Thymus (tissue), 11 donors: ENCODE measurements at regions not wholly inside any gene's neighbourhood (a gene's known extent, or its start where the extent isn't known, plus 50 kb on each side); places are given as distances from the start of the nearest gene placed in this dataset.

ENCODE experiments used
- DNase-seq, 9 donors: peaks; one replicate each; pipeline ENCODE4 v3.0.0-alpha.2; 2013; ENCODE audit warnings: low spot score in 9 of 9, low read depth in 6 of 9, missing footprints in 1 of 9
- H3K27ac ChIP-seq, 2 donors: one replicate each; pipeline ENCODE4 v1.5.1; 2013; ENCODE audit warnings: control low read depth in 1 of 2, low read depth in 1 of 2, low read length in 1 of 2, mild to moderate bottlenecking in 1 of 2, moderate library complexity in 1 of 2
- H3K27me3 ChIP-seq, 2 donors: one replicate each; pipeline ENCODE4 v1.5.1; 2013; ENCODE audit warnings: low read length in 1 of 2; ENCODE audit not compliant: control insufficient read depth in 2 of 2, insufficient read depth in 1 of 2
- H3K36me3 ChIP-seq, 2 donors: one replicate each; pipeline ENCODE4 v1.5.1; 2013; ENCODE audit warnings: low read length in 1 of 2, mild to moderate bottlenecking in 1 of 2, moderate library complexity in 1 of 2; ENCODE audit not compliant: control insufficient read depth in 2 of 2, insufficient read depth in 2 of 2
- H3K4me1 ChIP-seq, 2 donors: one replicate each; pipeline ENCODE4 v1.5.1; 2013; ENCODE audit warnings: low read length in 2 of 2; ENCODE audit not compliant: control insufficient read depth in 2 of 2, insufficient read depth in 2 of 2
- H3K4me3 ChIP-seq, 2 donors: one replicate each; pipeline ENCODE4 v1.5.1; 2013; ENCODE audit warnings: low read length in 2 of 2, control low read depth in 1 of 2, mild to moderate bottlenecking in 1 of 2
- H3K9me3 ChIP-seq, 2 donors: one replicate each; pipeline ENCODE4 v1.5.1; 2013; ENCODE audit warnings: low read length in 1 of 2, mild to moderate bottlenecking in 1 of 2; ENCODE audit not compliant: control insufficient read depth in 2 of 2, insufficient read depth in 1 of 2
- WGBS: extraction: QIAGEN DNeasy Blood & Tissue Kit; methylation state at CpG from one replicate; pipeline ENCODE4 v1.1.7; 2013; 5-methylcytosine and 5-hydroxymethylcytosine counted together
- donor health status: healthy.

- Histone ChIP-seq H3K27ac (no peak overlapping the region), H3K4me3 (no peak overlapping the region), H3K4me1 (no peaks in the 10 kb centered on the region), H3K27me3 (no peaks in the 10 kb centered on the region), H3K9me3 (peaks cover 0 to 7% of the 10 kb centered on the region in 2 donors), H3K36me3 (no peaks in the 10 kb centered on the region)
- no peak for DNase-seq
- 65% methylated on average over 1 of the region's 1 CpG for WGBS
Observed at GRCh38 chr4:159632031-159632430, 529.2 kb downstream of the RAPGEF2 start.

DNA sequence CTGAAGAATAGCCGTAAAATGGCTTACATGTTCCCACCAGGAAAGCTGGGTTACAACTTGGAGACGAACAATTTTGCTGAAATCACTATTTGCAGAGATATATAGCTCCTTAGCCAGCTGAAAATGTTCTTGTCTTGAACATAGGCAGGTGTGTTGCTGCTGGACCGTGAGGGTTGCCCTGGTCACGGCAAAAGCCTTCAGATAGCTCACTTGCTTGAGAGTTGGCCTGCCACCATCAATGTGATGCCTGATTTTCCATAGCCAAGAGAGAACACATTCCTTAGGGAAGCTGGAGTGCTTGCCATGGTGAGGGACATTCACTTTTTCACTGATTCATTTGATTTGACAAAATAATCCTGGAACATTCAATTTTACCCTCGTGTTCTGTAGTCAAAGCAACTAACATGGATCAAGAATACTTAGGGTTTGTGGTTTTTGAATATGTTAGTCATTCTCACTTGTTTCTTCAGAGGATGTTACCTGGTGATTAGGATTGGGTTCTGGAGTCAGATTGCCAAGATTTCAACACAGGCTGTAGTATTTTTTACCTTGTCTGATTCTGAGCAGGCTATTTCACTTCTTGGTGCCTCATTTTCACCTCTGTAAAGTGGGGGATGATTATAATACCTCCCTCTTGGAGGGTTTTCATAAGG lies 536.9 kb downstream of the RAPGEF2 start:
- DNase-seq, result no peak
- no peaks in the 10 kb centered on the region for H3K4me1 ChIP-seq
- no peak overlapping the region for H3K27ac ChIP-seq
- 80% methylated on average over 5 of the region's 5 CpGs for WGBS
- no peaks in the 10 kb centered on the region for H3K27me3 ChIP-seq
- no peaks in the 10 kb centered on the region for H3K36me3 ChIP-seq
- no peak overlapping the region for H3K4me3 ChIP-seq
- H3K9me3 ChIP-seq, result no peaks in the 10 kb centered on the region

- DNase-seq, result no peak
- no peaks in the 10 kb centered on the region for H3K36me3 ChIP-seq
- H3K27me3 ChIP-seq, result no peaks in the 10 kb centered on the region
- no peaks in the 10 kb centered on the region for H3K4me1 ChIP-seq
- H3K27ac ChIP-seq, result no peak overlapping the region
- H3K4me3 ChIP-seq, result no peak overlapping the region
- peaks cover 0 to 5% of the 10 kb centered on the region in 2 donors for H3K9me3 ChIP-seq
Observed at GRCh38 chr4:159649237-159649636, 546.4 kb downstream of the RAPGEF2 start.

DNA sequence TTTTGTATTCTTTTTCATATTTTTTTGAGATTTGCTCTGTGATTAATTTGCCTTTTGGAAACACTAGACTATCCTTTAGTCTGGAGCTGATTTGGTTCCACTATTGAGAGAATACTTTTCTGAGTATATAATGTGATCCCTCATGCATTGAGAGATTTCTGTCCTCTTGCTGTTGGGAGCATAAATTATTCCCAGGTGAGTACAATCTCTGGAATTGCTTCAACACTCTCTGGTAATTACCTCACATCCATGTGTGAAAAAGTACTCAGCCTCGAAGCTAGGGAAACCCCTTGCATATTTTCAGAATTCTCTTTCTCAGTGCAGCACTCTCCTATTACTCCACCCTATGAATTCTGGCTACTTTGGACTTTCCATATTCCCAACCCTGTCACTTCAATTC lies 550.0 kb downstream of the RAPGEF2 start:
- Histone ChIP-seq H3K4me1 (no peaks in the 10 kb centered on the region), H3K9me3 (peaks cover 0 to 2% of the 10 kb centered on the region in 2 donors), H3K4me3 (no peak overlapping the region), H3K27ac (no peak overlapping the region), H3K27me3 (no peaks in the 10 kb centered on the region), H3K36me3 (no peaks in the 10 kb centered on the region)
- no peak for DNase-seq
- 50% methylated on average over 1 of the region's 1 CpG for whole genome bisulfite sequencing

DNA sequence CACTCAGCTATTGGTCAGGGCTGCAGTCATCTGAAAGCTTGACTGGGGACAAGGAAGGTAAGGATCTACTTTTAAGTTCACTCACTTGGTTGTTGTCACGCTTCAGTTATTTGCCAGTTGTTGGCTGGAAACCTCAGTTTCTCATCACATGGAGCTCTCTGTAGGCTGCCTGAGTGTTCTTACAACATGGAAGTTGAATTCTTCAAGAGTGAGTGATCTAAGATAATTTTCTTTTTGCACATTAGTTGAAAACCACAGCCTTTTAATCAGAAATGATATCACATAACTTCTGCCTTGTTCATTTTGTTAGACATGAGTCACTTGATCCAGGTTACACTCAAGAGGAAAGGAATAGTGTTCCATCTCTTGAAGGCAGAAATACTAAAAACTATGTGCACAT lies 552.7 kb downstream of the RAPGEF2 start:
- Histone ChIP-seq H3K36me3 (no peaks in the 10 kb centered on the region), H3K4me3 (no peak overlapping the region), H3K27ac (no peak overlapping the region), H3K4me1 (no peaks in the 10 kb centered on the region), H3K9me3 (no peaks in the 10 kb centered on the region), H3K27me3 (no peaks in the 10 kb centered on the region)
- 0% methylated on average over 1 of the region's 1 CpG for WGBS
- DNase-seq, result no peak

DNA sequence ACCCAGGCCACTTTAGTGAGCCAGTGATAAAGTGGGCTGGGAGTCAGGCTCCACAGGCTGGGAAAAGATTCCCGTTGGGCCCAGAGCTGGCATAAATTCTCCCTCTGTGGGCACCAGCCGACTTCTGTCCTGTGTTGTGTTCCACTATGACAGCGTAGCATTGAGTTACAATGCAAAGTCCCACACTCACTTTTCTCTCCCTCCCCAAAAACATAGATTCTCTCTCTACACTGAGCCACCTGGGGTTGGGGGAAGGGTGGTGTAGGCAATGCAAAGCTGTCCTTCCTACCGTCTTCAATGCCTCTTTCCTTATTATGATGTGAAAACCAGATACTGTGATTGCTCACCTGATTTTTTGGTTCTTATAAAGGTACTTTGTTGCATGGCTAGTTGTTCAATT lies 566.2 kb downstream of the RAPGEF2 start:
- H3K4me3 ChIP-seq, result no peak overlapping the region
- no peaks in the 10 kb centered on the region for H3K4me1 ChIP-seq
- no peak overlapping the region for H3K27ac ChIP-seq
- DNase-seq, result no peak
- no peaks in the 10 kb centered on the region for H3K27me3 ChIP-seq
- H3K36me3 ChIP-seq, result no peaks in the 10 kb centered on the region
- peaks cover 0 to 1% of the 10 kb centered on the region in 2 donors for H3K9me3 ChIP-seq
- WGBS, result 91% methylated on average over 4 of the region's 4 CpGs

GRCh38 chr4:159673221-159673620 lies 570.3 kb downstream of the RAPGEF2 start:
- no peak for DNase-seq
- Histone ChIP-seq H3K4me1 (no peaks in the 10 kb centered on the region), H3K27ac (no peak overlapping the region), H3K36me3 (no peaks in the 10 kb centered on the region), H3K4me3 (no peak overlapping the region), H3K27me3 (no peaks in the 10 kb centered on the region), H3K9me3 (no peaks in the 10 kb centered on the region)
- WGBS, result 89% methylated on average over 2 of the region's 2 CpGs

DNA sequence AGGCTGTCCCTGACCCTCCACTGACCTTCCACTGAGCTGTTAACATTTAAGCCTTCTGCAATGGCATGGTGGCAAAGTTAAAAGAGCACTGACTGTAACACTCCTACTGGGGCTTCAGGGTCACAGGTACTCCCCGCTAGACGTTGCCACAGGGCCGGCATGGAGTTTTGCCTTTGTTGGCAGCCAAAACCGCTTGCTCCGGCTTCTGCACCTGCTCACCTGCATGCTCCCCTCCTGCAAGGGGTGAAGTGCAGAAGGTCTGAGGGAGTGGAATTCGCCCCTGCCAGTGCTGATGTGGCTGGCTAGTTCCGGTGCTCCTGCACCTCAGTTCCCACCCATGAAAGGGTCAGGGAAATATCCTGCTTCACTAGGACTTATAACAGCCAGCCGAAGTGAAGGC lies 571.4 kb downstream of the RAPGEF2 start:
- 93% methylated on average over 8 of the region's 8 CpGs for WGBS
- Histone ChIP-seq H3K4me1 (no peaks in the 10 kb centered on the region), H3K27ac (no peak overlapping the region), H3K36me3 (no peaks in the 10 kb centered on the region), H3K27me3 (no peaks in the 10 kb centered on the region), H3K9me3 (no peaks in the 10 kb centered on the region), H3K4me3 (no peak overlapping the region)
- DNase-seq, result no peak

- H3K27me3 ChIP-seq, result no peaks in the 10 kb centered on the region
- no peaks in the 10 kb centered on the region for H3K36me3 ChIP-seq
- no peaks in the 10 kb centered on the region for H3K4me1 ChIP-seq
- 58% methylated on average over 1 of the region's 1 CpG for WGBS
- H3K9me3 ChIP-seq, result no peaks in the 10 kb centered on the region
- H3K4me3 ChIP-seq, result no peak overlapping the region
- no peak for DNase-seq
- H3K27ac ChIP-seq, result no peak overlapping the region
Observed at GRCh38 chr4:159677521-159677920, 574.6 kb downstream of the RAPGEF2 start.

DNA sequence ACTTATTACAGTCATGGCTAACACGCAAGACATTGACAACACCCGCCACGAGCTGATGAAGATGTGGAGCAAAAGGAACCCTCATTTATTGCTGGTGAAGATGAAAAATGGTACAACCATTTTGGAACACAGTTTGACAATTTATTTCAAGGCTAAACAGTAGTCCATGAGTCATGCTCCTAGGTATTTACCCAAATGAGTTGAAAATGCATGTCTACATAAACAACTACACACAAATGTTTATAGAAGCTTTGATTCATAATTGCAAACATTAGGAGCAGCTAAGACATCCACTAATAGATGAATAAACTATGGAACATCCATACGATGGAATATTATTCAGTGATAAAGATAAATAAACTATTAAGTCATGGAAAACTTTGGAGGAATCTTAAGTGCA lies 580.1 kb downstream of the RAPGEF2 start:
- H3K4me1 ChIP-seq, result no peaks in the 10 kb centered on the region
- no peaks in the 10 kb centered on the region for H3K36me3 ChIP-seq
- no peaks in the 10 kb centered on the region for H3K27me3 ChIP-seq
- no peaks in the 10 kb centered on the region for H3K9me3 ChIP-seq
- no peak for DNase-seq
- H3K4me3 ChIP-seq, result no peak overlapping the region
- WGBS, result 97% methylated on average over 4 of the region's 4 CpGs
- H3K27ac ChIP-seq, result no peak overlapping the region
